OCI-LY1 (cell line): ENCODE measurements at regions not wholly inside any gene's neighbourhood (a gene's known extent, or its start where the extent isn't known, plus 50 kb on each side); places are given as distances from the start of the nearest gene placed in this dataset.

Source experiments
- CTCF ChIP-seq: fragments of 200-600 bp; sonication (generic), shearing (Covaris generic); IDR thresholded peaks from 2 replicates; pipeline ENCODE4 v1.5.1; 2017; ENCODE audit warnings: mild to moderate bottlenecking, antibody characterized with exemption, low read length, moderate library complexity, mixed read lengths
- EZH2 ChIP-seq: fragments of 200-600 bp; sonication (generic), shearing (Covaris generic); IDR thresholded peaks from 2 replicates; pipeline ENCODE4 v1.8.0; 2017; ENCODE audit warnings: borderline replicate concordance, mixed run types, mild to moderate bottlenecking, antibody characterized with exemption, low read length, moderate library complexity, mixed read lengths

GRCh38 chr13:54184576-54184975 lies 1156.0 kb downstream of the OLFM4 start:
- TF ChIP-seq CTCF (no peak), EZH2 (no peak)
